ENCODE measurements at regions not wholly inside any gene's neighbourhood (a gene's known extent, or its start where the extent isn't known, plus 50 kb on each side); places are given as distances from the start of the nearest gene placed in this dataset.

- H3K27me3 Mint-ChIP-seq (ENCODE audit: low read depth in 3 of 3) = peaks cover 2 to 12% (median 7%) of the 10 kb centered on the region in 3 donors
- Histone ChIP-seq H3K4me1 (ENCODE audit: control insufficient read depth in 1 of 2, insufficient read depth in 2 of 2, low read length in 2 of 2) (no peaks in the 10 kb centered on the region), H4K20me1 (ENCODE audit: insufficient read depth, low read length) (no peaks in the 10 kb centered on the region), H2AFZ (ENCODE audit: insufficient read depth, low read depth, low read length, poor library complexity, severe bottlenecking) (no peak overlapping the region), H3K4me3 (replicated peaks in 1 of 3; ENCODE audit: low read depth in 2 of 3, low read length in 3 of 3) (no peak overlapping the region), H3K27ac (ENCODE audit: low read depth in 1 of 2, low read length in 2 of 2) (no peak overlapping the region), H3K79me2 (ENCODE audit: insufficient read depth, low read length) (no peaks in the 10 kb centered on the region), H3K4me2 (replicated peaks; ENCODE audit: extremely low read depth, low read length, poor library complexity, severe bottlenecking) (no peak overlapping the region), H3K9me3 (replicated peaks in 1 of 2; ENCODE audit: control insufficient read depth in 1 of 2, insufficient read depth in 1 of 2, low read length in 2 of 2) (no peaks in the 10 kb centered on the region), H3K36me3 (replicated peaks in 1 of 2; ENCODE audit: control insufficient read depth in 1 of 2, insufficient read depth in 2 of 2, low read length in 2 of 2) (no peaks in the 10 kb centered on the region), H3K27me3 (ENCODE audit: control insufficient read depth in 2 of 2, insufficient read depth in 2 of 2, low read length in 2 of 2) (no peaks in the 10 kb centered on the region), H3K9ac (ENCODE audit: insufficient read depth, low read length, poor library complexity, severe bottlenecking) (no peak overlapping the region)
- no peak overlapping the region for H3K4me3 Mint-ChIP-seq
- intact Hi-C loops (cut with micrococcal nuclease) = no loop called here
- TF ChIP-seq, protein P1, sequence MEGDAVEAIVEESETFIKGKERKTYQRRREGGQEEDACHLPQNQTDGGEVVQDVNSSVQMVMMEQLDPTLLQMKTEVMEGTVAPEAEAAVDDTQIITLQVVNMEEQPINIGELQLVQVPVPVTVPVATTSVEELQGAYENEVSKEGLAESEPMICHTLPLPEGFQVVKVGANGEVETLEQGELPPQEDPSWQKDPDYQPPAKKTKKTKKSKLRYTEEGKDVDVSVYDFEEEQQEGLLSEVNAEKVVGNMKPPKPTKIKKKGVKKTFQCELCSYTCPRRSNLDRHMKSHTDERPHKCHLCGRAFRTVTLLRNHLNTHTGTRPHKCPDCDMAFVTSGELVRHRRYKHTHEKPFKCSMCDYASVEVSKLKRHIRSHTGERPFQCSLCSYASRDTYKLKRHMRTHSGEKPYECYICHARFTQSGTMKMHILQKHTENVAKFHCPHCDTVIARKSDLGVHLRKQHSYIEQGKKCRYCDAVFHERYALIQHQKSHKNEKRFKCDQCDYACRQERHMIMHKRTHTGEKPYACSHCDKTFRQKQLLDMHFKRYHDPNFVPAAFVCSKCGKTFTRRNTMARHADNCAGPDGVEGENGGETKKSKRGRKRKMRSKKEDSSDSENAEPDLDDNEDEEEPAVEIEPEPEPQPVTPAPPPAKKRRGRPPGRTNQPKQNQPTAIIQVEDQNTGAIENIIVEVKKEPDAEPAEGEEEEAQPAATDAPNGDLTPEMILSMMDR (IDR thresholded peaks at IDR 0.05) = no peak
- no peaks in the 10 kb centered on the region for H3K36me3 Mint-ChIP-seq
- no peaks in the 10 kb centered on the region for H3K4me1 Mint-ChIP-seq
- DNase-seq = no peak
- 100% methylated on average over 1 of the region's 4 CpGs for WGBS (ENCODE audit: insufficient coverage)
- H3K9me3 Mint-ChIP-seq = peaks cover 0 to 5% (median 0%) of the 10 kb centered on the region in 7 donors
- H3K27ac Mint-ChIP-seq = no peak overlapping the region
These were observed 98.9 kb upstream of the FOXD3 start for GRCh38 chr1:63223426-63223825.

DNA sequence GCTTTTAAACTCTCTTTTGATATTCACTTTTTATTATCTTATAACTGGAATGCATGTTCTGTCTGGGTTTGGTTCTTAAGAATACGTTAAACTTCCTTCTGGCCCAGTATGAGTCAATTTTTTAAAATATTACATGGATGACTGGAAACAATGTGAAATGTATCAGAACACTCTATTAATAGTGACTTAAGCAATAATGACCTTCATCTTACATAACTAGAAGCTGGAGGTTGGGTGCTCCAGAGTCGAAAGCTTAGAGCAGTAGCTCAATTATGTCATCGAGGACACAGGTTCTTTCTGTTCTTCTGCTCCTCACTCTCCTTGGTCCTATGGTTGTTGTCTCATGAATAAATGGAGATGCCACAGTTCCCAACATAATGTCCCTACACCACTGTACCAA is 91.6 kb upstream of the FOXD3 start:
- Histone ChIP-seq H3K79me2 (ENCODE audit: insufficient read depth, low read length) (no peaks in the 10 kb centered on the region), H3K4me3 (replicated peaks in 1 of 3; ENCODE audit: low read depth in 2 of 3, low read length in 3 of 3) (no peak overlapping the region), H3K27me3 (ENCODE audit: control insufficient read depth in 2 of 2, insufficient read depth in 2 of 2, low read length in 2 of 2) (no peaks in the 10 kb centered on the region), H2AFZ (ENCODE audit: insufficient read depth, low read depth, low read length, poor library complexity, severe bottlenecking) (no peak overlapping the region), H3K4me2 (replicated peaks; ENCODE audit: extremely low read depth, low read length, poor library complexity, severe bottlenecking) (no peak overlapping the region), H3K4me1 (ENCODE audit: control insufficient read depth in 1 of 2, insufficient read depth in 2 of 2, low read length in 2 of 2) (no peaks in the 10 kb centered on the region), H3K36me3 (replicated peaks in 1 of 2; ENCODE audit: control insufficient read depth in 1 of 2, insufficient read depth in 2 of 2, low read length in 2 of 2) (no peaks in the 10 kb centered on the region), H3K9ac (ENCODE audit: insufficient read depth, low read length, poor library complexity, severe bottlenecking) (no peak overlapping the region), H4K20me1 (ENCODE audit: insufficient read depth, low read length) (no peaks in the 10 kb centered on the region), H3K27ac (ENCODE audit: low read depth in 1 of 2, low read length in 2 of 2) (no peak overlapping the region), H3K9me3 (replicated peaks in 1 of 2; ENCODE audit: control insufficient read depth in 1 of 2, insufficient read depth in 1 of 2, low read length in 2 of 2) (peaks cover 0 to 6% of the 10 kb centered on the region in 2 donors)
- intact Hi-C loops (cut with micrococcal nuclease) = no loop called here
- Mint-ChIP-seq H3K27ac (no peak overlapping the region), H3K27me3 (ENCODE audit: low read depth in 3 of 3) (peaks cover 1 to 6% (median 4%) of the 10 kb centered on the region in 3 donors), H3K36me3 (no peaks in the 10 kb centered on the region), H3K4me1 (no peaks in the 10 kb centered on the region), H3K9me3 (peaks cover 3 to 16% (median 10%) of the 10 kb centered on the region in 7 donors), H3K4me3 (no peak overlapping the region)
- TF ChIP-seq, protein P1 (IDR thresholded peaks at IDR 0.05) = no peak
- DNase-seq = no peak
- no CpG with 5 or more reads among the region's 3 CpGs for WGBS (ENCODE audit: insufficient coverage)

Data from CD14-positive monocyte (primary cell).